HCT116 (cell line): ENCODE measurements at regions not wholly inside any gene's neighbourhood (a gene's known extent, or its start where the extent isn't known, plus 50 kb on each side); places are given as distances from the start of the nearest gene placed in this dataset.

ENCODE experiments used
- ATAC-seq: fragments of 200-7000 bp; cut with Tn5 transposase; 2 replicates; pipeline ENCODE4 v1.9.1; 2020; ENCODE audit warnings: mild to moderate bottlenecking, moderate library complexity
- BruUV-seq: library from RNA; stranded (reverse); fragments of 400-500 nt; replicated peaks from 2 replicates; lab custom pipeline; 2021; lab: Mats Ljungman, UMichigan
- CTCF ChIA-PET: fragments of 300-600 bp; sonication (Branson Sonifier 250); formaldehyde crosslinking; loops from one replicate; lab custom pipeline; 2021; ENCODE audit warnings: antibody characterized with exemption; lab: Charles Lee
- POLR2A ChIA-PET: fragments of 300-600, 350-600 bp; sonication (Branson Sonifier 250); formaldehyde crosslinking; loops from one replicate; lab custom pipeline; 2021; ENCODE audit warnings: antibody characterized with exemption; lab: Charles Lee
- RAD21 ChIA-PET, 2 experiments: fragments of 300-600 bp; sonication (Branson Sonifier 250); formaldehyde crosslinking; loops; one replicate each; lab custom pipeline; 2023; ENCODE audit warnings: low total read pairs in 2 of 2; ENCODE audit not compliant: uncharacterized antibody in 2 of 2, unreplicated experiment in 2 of 2, low non-redundant PET in 1 of 2; lab: Charles Lee
- DNase-seq: peaks from one replicate; pipeline ENCODE4 v3.0.0-alpha.2; 2010; ENCODE audit warnings: low read depth, low spot score
- H2AFZ ChIP-seq: fragments of 200-600 bp; shearing (Covaris generic), sonication (generic); 2 replicates; pipeline ENCODE4 v1.6.1; 2017; ENCODE audit warnings: low read depth, mixed run types, mixed read lengths, antibody characterized with exemption, low read length; ENCODE audit not compliant: poor library complexity, severe bottlenecking
- H3K27ac ChIP-seq: 2 replicates; pipeline ENCODE4 v1.5.1; 2012; ENCODE audit warnings: low read depth, low read length
- H3K27me3 ChIP-seq: fragments of 200-600 bp; sonication (generic); 2 replicates; pipeline ENCODE4 v1.6.1; 2016; ENCODE audit warnings: mixed run types, low read length, mixed read lengths; ENCODE audit not compliant: insufficient read depth
- H3K36me3 ChIP-seq, 2 experiments: fragments of 200-500 bp in 1 of 2; fragments of 200-600 bp in 1 of 2; sonication (Bioruptor generic) in 1 of 2; sonication (generic) in 1 of 2; 2 replicates each; pipeline versions ENCODE4 v1.5.1 to v1.6.1; 2014 to 2016; ENCODE audit warnings: low read length in 2 of 2, inconsistent platforms in 1 of 2, mixed read lengths in 1 of 2, mixed run types in 1 of 2; ENCODE audit not compliant: insufficient read depth in 2 of 2, control insufficient read depth in 1 of 2
- H3K4me1 ChIP-seq, 2 experiments: fragments of 200-600 bp in 1 of 2; sonication (generic) in 1 of 2; 2 replicates each; pipeline versions ENCODE4 v1.5.1 to v1.6.1; 2012 to 2017; ENCODE audit warnings: low read length in 2 of 2, inconsistent platforms in 1 of 2, mild to moderate bottlenecking in 1 of 2, mixed read lengths in 1 of 2, mixed run types in 1 of 2, moderate library complexity in 1 of 2; ENCODE audit not compliant: insufficient read depth in 2 of 2, control insufficient read depth in 1 of 2
- H3K4me2 ChIP-seq: fragments of 200-600 bp; sonication (generic); 2 replicates; pipeline ENCODE4 v1.6.1; 2017; ENCODE audit warnings: mixed run types, low read length, mixed read lengths
- H3K4me3 ChIP-seq, 2 experiments: fragments of 200-600 bp in 1 of 2; sonication (generic) in 1 of 2; replicated peaks in 1 of 2; 2 replicates each; pipeline ENCODE4 v1.5.1; 2011 to 2016; ENCODE audit warnings: low read length in 2 of 2, control low read depth in 1 of 2, low read depth in 1 of 2, mild to moderate bottlenecking in 1 of 2, mixed read lengths in 1 of 2, mixed run types in 1 of 2
- H3K79me2 ChIP-seq: fragments of 200-600 bp; sonication (generic); 2 replicates; pipeline ENCODE4 v1.6.1; 2017; ENCODE audit warnings: mild to moderate bottlenecking, mixed run types, low read length, moderate library complexity, mixed read lengths; ENCODE audit not compliant: insufficient read depth
- H3K9ac ChIP-seq: fragments of 200-600 bp; sonication (generic); 2 replicates; pipeline ENCODE4 v1.6.1; 2016; ENCODE audit warnings: low read length, mixed read lengths
- H3K9me2 ChIP-seq: fragments of 200-600 bp; sonication (generic), shearing (Covaris generic); 2 replicates; pipeline ENCODE4 v1.6.1; 2017; ENCODE audit warnings: mixed run types, mild to moderate bottlenecking, moderate library complexity; ENCODE audit not compliant: insufficient read depth
- H3K9me3 ChIP-seq, 2 experiments: fragments of 200-500 bp in 1 of 2; fragments of 200-600 bp in 1 of 2; sonication (Bioruptor generic) in 1 of 2; sonication (generic) in 1 of 2; 2 replicates each; pipeline ENCODE4 v1.6.1; 2014 to 2017; ENCODE audit warnings: low read length in 2 of 2, mixed read lengths in 2 of 2, inconsistent platforms in 1 of 2, low read depth in 1 of 2, mild to moderate bottlenecking in 1 of 2, mixed run types in 1 of 2, moderate library complexity in 1 of 2; ENCODE audit not compliant: control insufficient read depth in 1 of 2, insufficient read depth in 1 of 2
- H4K20me1 ChIP-seq: fragments of 200-600 bp; sonication (generic), shearing (Covaris generic); 2 replicates; pipeline ENCODE4 v1.6.1; 2017; ENCODE audit warnings: mixed run types, mild to moderate bottlenecking, moderate library complexity; ENCODE audit not compliant: insufficient read depth
- ATF3 ChIP-seq: IDR thresholded peaks from 2 replicates; pipeline ENCODE4 v1.6.1; 2012
- CBX3 ChIP-seq: IDR thresholded peaks from 2 replicates; pipeline ENCODE4 v1.6.1; 2012; ENCODE audit warnings: low read depth
- CEBPB ChIP-seq: IDR thresholded peaks from 2 replicates; pipeline ENCODE4 v1.6.1; 2012; ENCODE audit warnings: low read depth
- ELF1 ChIP-seq: IDR thresholded peaks from 2 replicates; pipeline ENCODE4 v1.6.1; 2012; ENCODE audit warnings: low read depth, borderline replicate concordance
- JUND ChIP-seq: IDR thresholded peaks from 2 replicates; pipeline ENCODE4 v1.6.1; 2012
- MAX ChIP-seq: IDR thresholded peaks from 2 replicates; pipeline ENCODE4 v1.6.1; 2012
- POLR2A ChIP-seq: IDR thresholded peaks from 2 replicates; pipeline ENCODE4 v1.7.0; 2011; ENCODE audit warnings: borderline replicate concordance; ENCODE audit not compliant: insufficient read depth, insufficient read length; ENCODE audit errors: extremely low read depth
- POLR2AphosphoS5 ChIP-seq: IDR thresholded peaks from 2 replicates; pipeline ENCODE4 v1.6.1; 2011; ENCODE audit warnings: mild to moderate bottlenecking, low read depth, low read length, moderate library complexity
- RAD21 ChIP-seq: IDR thresholded peaks from 2 replicates; pipeline ENCODE4 v1.6.1; 2012; ENCODE audit warnings: low read depth, mild to moderate bottlenecking
- REST ChIP-seq: IDR thresholded peaks from 2 replicates; pipeline ENCODE4 v1.6.1; 2012; ENCODE audit warnings: low read depth
- SIN3A ChIP-seq: IDR thresholded peaks from 2 replicates; pipeline ENCODE4 v1.6.1; 2012; ENCODE audit warnings: low read depth
- SRF ChIP-seq: IDR thresholded peaks from 2 replicates; pipeline ENCODE4 v1.6.1; 2012; ENCODE audit warnings: low read depth
- YY1 ChIP-seq: IDR thresholded peaks from 2 replicates; pipeline ENCODE4 v1.6.1; 2011; ENCODE audit warnings: low read length, low read depth, moderate library complexity, mild to moderate bottlenecking; ENCODE audit not compliant: insufficient replicate concordance; ENCODE audit errors: extremely low read depth
- ZBTB33 ChIP-seq: IDR thresholded peaks from 2 replicates; pipeline ENCODE4 v1.6.1; 2011; ENCODE audit warnings: mild to moderate bottlenecking, low read length, moderate library complexity; ENCODE audit not compliant: insufficient replicate concordance; ENCODE audit errors: extremely low read depth
- ZNF274 ChIP-seq: fragments of 200-500 bp; sonication (Bioruptor generic); IDR thresholded peaks from 2 replicates; pipeline ENCODE4 v1.6.1; 2014; ENCODE audit warnings: mild to moderate bottlenecking, low read depth, low read length, inconsistent platforms
- intact Hi-C: fragments of 100-400 bp; cut with micrococcal nuclease; formaldehyde crosslinking; loops from 2 replicates; pipeline ENCODE4 v1.10.0; 2022

- Histone ChIP-seq H4K20me1 (no peaks in the 10 kb centered on the region), H2AFZ (no peak overlapping the region), H3K9ac (no peak overlapping the region), H3K9me3 (no peaks in the 10 kb centered on the region), H3K4me3 (no peak overlapping the region), H3K9me2 (no peaks in the 10 kb centered on the region), H3K36me3 (no peaks in the 10 kb centered on the region), H3K27ac (no peak overlapping the region), H3K4me2 (no peak overlapping the region), H3K4me1 (no peaks in the 10 kb centered on the region), H3K27me3 (no peaks in the 10 kb centered on the region), H3K79me2 (no peaks in the 10 kb centered on the region)
- intact Hi-C loops: no loop called here
- ATAC-seq (no peak), DNase-seq (no peak)
- ChIA-PET POLR2A (no interaction called here), RAD21 (no interaction called here), CTCF (no interaction called here)
- BruUV-seq: no TSS peak
- TF ChIP-seq ATF3: no peak
- TF ChIP-seq RAD21: no peak
- no peak for TF ChIP-seq CEBPB
- no peak for TF ChIP-seq MAX
- TF ChIP-seq ZBTB33: no peak
- no peak for TF ChIP-seq ZNF274
- no peak for TF ChIP-seq SIN3A
- TF ChIP-seq ELF1: no peak
- TF ChIP-seq REST: no peak
- no peak for TF ChIP-seq JUND
- no peak for TF ChIP-seq YY1
- TF ChIP-seq CBX3: no peak
- no peak for TF ChIP-seq POLR2A
- no peak for TF ChIP-seq SRF
- TF ChIP-seq POLR2AphosphoS5: no peak
- TF ChIP-seq, all 23 proteins: peak for 0
Observed at GRCh38 chr13:80894917-80895316, 554.0 kb upstream of the SPRY2 start.
